Hematopoietic multipotent progenitor cell (in vitro differentiated cells): ENCODE measurements at regions not wholly inside any gene's neighbourhood (a gene's known extent, or its start where the extent isn't known, plus 50 kb on each side); places are given as distances from the start of the nearest gene placed in this dataset.

Experiments used
- DNase-seq, 3 donors: peaks; one replicate each; pipeline ENCODE4 v3.0.0-alpha.2; 2011 to 2015; ENCODE audit warnings: low read depth in 2 of 3, low spot score in 2 of 3

DNA sequence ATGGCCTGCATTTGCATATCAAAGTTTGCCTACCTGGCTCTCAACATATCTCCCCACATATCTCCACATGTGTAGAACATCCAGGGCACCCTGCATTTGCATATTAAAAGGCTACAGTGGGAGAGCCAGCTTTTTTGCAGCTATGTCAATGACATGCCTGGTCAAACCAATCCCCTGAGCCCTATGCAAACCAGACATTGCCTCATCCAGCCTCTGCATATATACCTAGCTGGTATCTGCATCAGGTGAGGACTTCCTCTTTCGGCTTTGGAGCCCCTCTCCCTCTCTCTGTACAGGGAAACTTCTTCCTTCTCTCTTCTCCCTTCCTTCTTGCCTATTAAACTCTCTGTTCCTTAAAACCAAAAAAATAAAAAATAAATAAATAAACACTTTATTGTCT, 142.7 kb upstream of the STEAP4 start:
- DNase-seq: no peak

DNA sequence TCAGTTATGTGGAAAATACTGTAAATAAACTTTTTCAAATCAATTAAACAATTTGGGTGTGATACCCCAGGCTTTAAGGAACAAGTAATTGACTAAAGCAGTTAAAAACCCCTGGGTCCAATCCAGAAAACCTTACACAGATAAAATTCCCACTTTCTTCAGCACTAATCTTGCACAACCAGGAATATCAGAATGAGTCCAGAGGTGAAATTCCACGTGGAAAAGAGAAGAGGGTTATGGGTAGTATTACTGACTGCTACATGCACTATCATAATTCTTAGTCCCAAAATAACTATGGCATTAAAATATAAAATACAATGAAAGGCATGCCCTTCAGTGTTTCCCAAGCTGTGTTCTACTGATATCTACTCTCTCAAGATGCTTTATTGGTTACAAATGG, 135.7 kb upstream of the STEAP4 start:
- DNase-seq: no peak

DNA sequence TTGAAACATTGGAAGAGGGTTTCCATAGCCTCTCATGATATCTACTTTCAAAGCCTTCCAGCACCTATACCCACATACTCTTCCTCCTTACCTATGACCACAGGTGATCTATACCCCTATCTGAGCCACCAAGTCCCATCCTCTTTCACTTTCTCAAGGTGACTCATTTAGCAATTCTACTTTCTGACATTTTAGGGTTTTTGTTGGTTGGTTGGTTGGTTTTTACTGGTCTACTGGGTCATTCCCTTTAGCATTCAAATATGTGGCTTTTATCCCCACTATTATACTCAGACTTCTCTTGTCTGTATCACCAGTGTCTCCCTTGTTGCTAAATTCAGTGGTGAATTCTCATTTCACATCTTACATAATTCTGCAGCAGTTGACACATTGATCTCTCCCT, 130.4 kb upstream of the STEAP4 start:
- DNase-seq: no peak

DNA sequence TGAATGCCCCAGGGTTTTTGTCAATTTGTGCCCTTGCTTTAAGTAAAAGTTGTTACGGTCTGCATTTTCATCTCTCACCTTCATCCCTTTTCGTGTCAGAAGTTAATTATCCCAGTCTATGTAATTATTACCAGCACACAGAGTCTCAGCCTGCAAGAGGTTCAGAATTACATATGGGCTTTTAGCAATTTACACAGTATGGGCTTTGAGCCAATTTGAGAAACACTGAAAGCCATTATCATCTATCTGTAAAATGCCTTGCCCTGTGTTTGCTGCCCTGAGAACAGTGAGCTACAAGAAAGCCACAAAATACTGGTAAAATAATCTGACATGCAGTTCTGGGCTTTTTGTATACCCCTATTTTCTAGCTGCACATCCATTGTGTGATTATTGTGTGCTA, 125.6 kb upstream of the STEAP4 start:
- DNase-seq: no peak

DNA sequence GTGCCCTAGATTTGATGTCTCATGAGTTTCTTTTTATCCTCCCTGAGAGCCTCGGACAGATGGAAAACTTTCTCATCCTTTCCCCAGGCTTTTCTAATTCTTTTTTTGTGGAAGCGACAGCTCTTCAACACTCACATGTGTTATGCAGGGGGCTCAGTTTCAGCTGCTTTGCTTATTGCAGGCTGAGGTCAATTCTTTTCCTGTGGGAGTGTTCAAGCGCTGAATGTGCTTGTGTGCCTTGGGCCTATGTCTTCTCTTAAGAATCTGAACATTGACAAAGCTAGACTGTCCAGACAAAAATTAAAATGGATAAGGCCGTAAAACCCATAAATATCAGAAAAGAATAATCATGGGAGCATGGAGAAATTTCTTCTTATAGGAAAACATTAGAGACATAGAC, 125.2 kb upstream of the STEAP4 start:
- no peak for DNase-seq

DNA sequence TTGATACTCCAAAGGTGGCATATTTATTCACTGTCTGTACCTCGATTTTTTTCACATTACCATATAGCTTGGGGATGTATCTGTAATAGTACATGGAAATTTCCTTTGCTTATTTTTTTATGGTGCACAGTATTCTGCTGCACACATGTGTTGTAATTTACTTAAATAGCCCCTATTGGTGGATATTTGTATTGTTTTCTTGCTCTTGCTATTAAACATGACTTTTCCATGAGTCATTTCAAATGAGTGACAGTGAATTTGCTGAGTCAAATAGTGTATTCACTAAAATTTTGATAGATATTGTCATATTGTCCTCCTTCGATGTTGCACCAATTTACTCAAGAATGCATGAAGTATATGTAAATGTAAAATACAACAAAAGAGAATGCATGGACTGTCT, 122.7 kb upstream of the STEAP4 start:
- DNase-seq: no peak

DNA sequence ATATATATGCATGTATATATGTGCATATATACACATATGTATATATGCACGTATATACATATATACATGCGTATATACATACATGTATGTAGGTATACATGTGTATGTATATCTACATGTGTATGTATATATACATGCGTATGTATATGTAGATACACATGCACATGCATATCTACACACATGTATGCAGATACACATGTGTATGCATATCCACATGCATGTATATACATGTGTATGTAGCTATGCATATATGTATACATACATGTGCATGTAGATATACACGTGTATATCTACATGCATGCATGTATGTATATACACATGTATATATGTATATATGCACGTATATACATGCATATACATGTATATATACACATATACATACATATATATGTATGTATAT, 95.8 kb upstream of the STEAP4 start:
- no peak for DNase-seq

DNA sequence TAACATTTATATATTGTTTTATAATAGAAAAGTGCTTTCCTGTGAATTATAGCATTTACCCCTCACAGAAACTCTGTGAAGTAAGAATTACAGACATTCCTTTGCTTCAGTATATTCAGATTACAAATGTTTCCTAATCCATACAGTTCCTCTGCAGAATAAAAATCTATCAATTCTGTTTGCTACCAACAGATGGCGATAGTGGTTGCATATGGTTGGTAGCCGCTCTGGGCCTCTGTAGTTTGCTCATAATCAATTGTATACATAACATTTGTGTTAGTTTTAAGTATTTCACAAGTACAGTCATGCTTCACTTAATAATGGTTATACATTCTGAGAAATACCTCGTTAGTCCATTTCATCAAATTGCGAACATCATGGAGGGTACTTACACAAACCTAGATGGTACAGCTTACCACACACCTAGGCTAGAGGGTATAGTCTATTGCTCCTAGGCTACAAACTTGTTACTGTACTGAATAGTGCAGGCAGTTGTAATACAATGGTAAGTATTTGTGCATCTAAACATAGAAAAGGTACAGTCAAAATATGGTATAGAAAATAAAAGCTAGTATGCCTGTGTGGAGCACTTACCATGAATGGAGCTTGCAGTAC, 94.4 kb upstream of the STEAP4 start:
- peak in 1 of 3 donors; percentile 22 for DNase-seq

DNA sequence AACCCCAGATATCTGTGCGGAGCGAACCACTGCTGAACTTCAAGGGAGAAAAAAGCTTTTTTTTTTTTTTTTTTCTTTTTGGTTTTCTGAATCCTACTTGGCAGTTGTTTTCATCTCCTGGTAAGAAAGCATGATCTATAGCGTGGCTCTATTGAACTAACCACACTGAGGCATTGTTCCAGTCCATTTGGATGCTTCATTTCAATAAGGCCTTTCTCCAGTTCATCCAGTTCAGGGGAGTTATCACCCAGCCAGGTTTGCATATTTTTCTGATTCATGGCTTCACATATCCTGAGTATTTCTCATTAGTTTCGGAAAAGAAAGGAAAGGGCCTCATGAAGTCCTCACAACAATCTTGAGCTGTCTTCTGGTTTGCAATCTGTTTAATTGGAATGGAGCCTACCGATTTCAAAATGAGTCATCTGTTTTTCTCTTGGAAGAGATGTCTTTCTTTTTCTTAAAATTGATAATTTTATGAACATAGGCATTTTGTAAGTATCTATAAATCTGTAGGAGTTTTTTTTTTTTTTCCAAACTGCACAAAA, 93.1 kb upstream of the STEAP4 start:
- no peak for DNase-seq

DNA sequence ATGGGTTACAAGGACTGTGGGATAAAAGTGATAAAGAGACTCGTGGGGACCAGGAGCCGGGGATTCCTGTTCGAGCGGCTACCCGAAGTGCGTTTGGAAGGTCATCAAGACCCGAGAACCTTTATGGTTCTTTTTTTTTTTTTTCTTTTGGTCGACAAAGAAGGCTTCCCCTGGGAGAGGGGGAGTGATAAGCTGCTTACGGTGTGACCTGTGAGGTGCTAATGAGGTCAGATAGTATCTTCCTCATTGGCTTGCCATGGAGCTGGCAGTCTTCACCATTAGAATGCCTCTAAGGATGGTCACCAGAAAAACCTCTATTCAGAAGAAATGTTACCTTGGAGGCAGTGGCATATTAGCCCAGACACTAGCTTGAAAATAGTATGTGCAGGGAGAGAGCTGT, 92.3 kb upstream of the STEAP4 start:
- no peak for DNase-seq

DNA sequence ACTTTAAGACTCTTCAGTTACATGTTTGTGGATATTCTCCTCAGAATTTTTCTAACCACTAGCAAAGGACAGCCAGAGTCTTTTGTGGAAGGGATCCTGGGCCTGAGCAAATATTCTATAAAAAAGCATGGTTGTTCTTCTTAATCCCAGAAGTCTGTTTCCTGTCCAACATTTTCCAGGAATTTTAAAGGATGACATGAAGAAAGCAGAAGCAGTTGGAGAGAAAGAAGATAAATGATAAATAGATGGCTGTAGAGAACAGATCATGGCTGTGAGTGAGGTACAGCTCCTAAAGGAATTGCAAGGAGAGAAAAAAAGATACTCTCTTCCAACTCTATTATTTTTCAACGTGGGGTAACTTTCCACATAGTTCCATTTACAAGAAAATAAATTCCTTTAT, 91.8 kb upstream of the STEAP4 start:
- DNase-seq: no peak

DNA sequence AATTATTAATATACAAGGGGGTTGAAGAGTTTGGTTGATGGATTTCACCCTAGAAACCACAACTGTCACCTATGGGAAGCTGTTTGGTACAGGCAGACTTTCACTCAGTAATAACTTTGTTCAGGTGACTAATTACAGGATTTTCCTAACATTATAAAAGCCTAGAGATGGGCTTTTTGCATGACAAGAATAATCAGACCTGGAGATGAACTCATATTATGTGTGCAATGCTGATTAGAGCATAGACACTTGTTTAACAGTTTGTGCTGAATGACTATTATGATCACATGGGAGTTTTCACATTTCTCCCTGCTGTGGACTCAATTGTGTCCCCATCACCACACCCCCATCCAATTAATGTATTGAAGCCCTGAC, 90.2 kb upstream of the STEAP4 start:
- no peak for DNase-seq

DNA sequence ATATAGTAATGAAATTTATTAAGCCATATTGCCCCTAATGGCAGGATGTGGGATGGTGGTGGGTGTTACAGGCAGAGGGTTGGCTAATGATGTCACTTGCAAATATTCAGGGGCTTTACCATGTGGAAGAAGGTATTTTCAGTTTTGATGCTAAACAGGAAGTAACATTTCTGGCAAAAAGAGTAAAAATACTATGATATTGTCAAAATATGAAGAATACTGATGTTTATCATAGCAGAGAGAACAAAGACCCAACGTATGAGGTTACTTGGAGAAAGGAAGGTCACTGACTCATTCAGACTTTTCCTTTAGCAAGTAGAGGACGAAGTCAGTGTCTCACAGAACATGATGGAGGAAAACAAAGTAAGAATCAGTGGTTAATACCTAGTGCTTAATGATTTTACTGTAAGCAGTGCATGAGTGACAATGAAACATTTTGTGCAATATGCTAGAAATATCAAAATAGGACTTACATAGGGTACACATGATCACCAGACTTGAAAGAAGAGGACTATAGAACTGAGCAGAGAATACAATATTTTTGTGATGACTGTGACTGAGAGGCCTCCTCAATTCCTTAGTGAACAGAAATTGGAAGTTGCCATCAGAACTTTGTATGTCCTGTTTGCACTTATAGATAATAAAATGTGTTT, 89.7 kb upstream of the STEAP4 start:
- DNase-seq: peak in 2 of 3 donors; percentile 14 to 28

DNA sequence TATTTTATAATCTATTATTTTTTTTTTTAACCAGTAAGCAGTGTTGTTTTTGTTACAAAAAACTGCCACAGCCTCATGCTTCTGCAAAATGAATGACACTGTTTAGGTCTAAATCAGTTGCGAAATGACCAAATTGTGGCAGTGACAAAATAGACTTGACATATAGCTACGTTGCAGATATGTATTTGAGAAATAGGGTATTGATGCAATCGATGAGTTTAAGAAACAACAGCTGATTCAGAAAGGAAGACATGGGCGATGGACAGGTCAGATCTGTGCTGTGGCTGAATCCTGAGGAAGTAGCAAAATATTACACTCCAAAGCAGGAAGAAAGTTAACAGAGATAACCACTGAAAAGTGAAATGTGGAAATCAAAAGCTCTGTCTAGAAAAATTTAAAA, 89.0 kb upstream of the STEAP4 start:
- peak in 1 of 3 donors; percentile 22 for DNase-seq

DNA sequence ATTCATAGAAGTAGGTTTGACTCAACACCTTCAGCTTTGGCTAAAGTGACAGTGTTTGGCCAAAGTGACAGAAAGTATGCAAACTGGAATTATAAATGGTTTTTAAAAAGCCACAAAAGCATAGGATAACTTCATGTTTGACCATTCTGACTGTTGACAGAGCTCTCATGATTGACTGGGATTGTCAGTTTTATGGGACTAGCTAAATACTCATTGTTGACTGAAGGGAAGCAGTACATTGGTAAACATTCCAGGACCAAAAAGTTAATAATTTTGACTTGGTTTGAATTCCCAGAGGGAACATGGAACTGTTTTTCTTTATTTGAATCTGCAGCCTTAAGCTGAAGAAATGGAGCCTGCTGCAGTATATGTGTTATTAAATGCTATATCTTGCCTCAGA, 84.6 kb upstream of the STEAP4 start:
- DNase-seq: no peak

DNA sequence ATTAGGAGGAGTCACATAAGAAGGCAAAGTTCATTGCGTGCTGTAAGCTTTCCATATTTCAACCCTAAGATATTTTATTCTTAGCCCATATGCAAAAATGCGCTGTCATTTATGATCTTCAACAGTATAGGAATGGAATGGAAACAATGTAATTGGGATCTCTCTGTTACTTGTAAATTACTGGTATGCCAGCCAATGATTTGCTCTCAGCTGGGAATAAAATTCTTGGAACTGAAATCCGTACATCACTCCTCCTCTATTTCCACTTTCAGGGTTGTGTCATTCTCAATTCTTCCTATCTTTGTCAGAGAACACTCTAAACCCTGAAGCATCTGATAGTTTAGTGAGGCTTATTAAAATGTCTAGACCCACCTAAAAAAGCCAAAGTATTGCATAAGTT, 80.7 kb upstream of the STEAP4 start:
- no peak for DNase-seq

DNA sequence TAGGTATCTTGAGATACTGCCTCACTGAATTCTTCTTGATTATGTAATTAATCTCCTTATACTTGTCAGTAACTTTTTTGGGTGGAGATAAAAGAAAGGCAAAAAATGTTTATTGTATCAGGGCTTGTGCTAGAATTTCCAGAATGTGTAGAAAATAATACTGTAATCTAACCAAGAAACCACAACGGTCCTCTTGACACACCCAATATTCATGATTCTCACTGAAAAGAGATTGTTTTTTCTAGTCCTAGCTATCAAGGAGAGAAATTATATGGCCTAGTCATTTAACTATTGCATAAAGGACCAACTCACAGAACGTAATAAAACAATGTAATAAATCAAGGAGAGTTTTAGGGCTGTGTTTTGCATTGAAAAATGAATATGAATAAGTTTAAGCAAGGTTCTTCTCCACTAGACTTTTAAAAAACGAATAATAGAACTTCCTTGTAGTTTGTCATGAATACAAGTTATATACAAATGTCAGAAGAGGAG, 80.0 kb upstream of the STEAP4 start:
- no peak for DNase-seq

DNA sequence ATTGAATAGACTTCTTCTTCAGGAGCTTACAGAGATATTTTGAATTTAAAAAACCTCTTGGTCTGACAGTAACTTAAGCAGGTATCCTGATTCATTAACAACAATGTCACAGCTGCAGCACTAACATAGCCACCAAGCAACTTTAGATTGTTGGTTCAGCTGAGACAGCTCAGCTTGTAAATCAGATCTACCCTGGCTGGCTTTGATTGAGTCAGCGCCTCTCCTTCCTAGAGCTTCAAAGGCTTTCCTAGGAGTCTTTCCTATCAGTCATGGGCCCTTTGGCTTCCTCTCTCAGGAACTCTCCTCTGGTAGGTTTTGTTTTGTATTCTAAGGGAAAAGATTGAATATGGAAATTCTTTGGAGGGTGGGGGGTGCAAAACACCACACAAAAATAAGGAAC, 70.7 kb upstream of the STEAP4 start:
- DNase-seq: no peak

DNA sequence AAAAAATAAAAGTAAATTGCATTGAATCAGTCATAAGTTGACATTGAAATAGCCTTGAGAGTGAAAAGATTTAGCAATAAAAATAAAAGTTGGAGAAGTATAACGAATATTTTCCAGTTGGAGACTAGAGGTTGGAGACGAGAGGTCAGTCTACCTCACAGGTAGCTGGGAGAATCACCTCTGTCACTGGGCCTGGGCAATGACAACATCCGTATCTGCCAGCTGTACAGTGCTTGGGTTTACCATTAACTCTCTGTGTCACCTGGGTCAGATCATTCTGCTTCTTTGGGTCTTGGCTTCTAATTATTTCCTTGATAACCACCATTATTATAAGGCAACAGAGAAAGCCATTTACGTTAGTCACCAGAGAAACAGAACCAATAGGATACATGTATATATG, 62.0 kb upstream of the STEAP4 start:
- no peak for DNase-seq

DNA sequence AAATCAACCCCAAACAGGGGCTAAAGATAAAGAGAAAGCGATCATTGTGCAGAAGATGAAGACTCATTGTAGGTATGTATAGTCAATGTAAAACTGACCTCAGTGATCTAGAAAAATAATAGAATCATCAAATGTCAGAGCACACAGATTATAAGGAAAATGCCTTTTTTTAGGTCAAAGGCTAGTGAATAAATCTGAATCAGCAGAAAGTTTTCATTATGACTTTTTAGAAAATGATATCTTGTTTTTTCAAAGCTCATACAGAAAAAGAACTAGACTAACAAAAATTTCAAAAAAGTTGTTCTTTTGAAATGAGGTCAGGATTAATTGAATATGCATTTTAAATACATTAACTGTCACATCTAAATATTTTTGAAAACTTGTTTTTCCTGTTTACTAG, 60.2 kb upstream of the STEAP4 start:
- no peak for DNase-seq

DNA sequence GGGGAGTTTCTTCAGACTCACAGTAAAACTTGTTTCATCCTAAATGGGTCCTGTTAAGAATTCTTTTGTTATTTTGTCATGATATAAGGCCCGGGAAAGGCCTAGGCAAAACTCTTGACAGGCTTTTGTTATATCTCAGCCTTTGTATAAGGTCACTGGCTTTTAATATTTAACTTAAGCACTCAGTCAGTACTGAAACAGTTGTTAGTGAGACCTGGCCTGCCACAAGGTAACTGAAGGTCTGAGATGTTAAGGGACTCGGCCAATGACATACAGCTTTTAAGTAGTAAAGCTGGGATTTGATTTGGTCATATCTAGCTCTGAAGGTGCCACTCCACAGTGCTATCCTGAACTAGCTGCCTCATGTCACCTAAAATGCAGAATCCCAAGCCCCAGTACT, 57.2 kb upstream of the STEAP4 start:
- DNase-seq: no peak

DNA sequence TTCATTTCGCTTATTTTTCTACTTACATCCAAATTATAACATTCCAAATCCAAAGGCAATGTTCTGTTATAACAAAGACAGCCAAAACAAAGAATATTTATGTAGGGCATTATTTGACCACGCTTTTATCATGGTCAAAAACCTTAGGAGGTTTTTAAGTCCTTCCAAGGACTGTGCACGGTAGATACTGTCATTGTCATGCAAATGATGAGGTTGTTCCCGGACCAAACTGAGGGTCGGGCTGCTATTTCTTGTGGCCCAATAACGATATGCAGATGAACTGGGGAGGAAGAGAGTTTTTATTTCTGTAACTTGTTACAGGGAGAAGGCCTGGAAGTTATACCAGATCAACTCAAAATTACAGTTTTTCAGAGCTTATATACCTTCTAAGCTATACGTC, 56.6 kb upstream of the STEAP4 start:
- DNase-seq: no peak

DNA sequence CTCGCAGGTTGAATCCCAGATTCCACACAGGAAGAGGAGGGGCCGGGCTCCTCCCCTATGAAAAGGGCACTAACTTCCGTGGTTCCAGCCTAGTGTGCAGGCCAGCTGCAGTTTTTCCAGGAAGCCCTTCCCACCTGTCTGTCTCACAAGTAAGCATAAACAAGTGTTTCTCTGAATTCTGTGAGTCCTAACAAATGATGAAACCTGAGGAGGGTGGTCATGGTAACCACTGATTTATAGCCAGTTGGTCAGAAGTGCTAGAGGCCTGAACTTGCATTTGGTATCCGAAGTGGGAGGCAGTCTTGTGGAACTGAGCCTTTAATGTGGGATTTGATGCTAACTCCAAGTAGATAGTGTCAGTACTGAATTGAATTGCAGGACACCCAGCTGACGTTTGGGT, 54.7 kb upstream of the STEAP4 start:
- no peak for DNase-seq
